ENCODE measurements at regions not wholly inside any gene's neighbourhood (a gene's known extent, or its start where the extent isn't known, plus 50 kb on each side); places are given as distances from the start of the nearest gene placed in this dataset.

GRCh38 chr18:40583671-40584070 lies 1371.4 kb upstream of the PIK3C3 start:
- no peak for DNase-seq

GRCh38 chr18:40582105-40582504 lies 1372.9 kb upstream of the PIK3C3 start:
- DNase-seq: no peak

- no peak for DNase-seq
Observed at GRCh38 chr18:40577981-40578365, 1377.1 kb upstream of the PIK3C3 start.

GRCh38 chr18:40577239-40577980 lies 1377.6 kb upstream of the PIK3C3 start:
- no peak for DNase-seq

GRCh38 chr18:40576507-40577115 lies 1378.4 kb upstream of the PIK3C3 start:
- DNase-seq: no peak

- DNase-seq: no peak
Observed at GRCh38 chr18:40570615-40571014, 1384.4 kb upstream of the PIK3C3 start.

- DNase-seq: no peak
Observed at GRCh38 chr18:40569605-40570004, 1385.4 kb upstream of the PIK3C3 start.

- DNase-seq: no peak
Observed at GRCh38 chr18:40566510-40566844, 1388.6 kb upstream of the PIK3C3 start.

GRCh38 chr18:40565805-40566509 lies 1389.1 kb upstream of the PIK3C3 start:
- no peak for DNase-seq

- DNase-seq: no peak
Observed at GRCh38 chr18:40559556-40559955, 1395.5 kb upstream of the PIK3C3 start.

GRCh38 chr18:40558706-40559392 lies 1396.2 kb upstream of the PIK3C3 start:
- no peak for DNase-seq

- no peak for DNase-seq
Observed at GRCh38 chr18:40555914-40556313, 1399.1 kb upstream of the PIK3C3 start.

GRCh38 chr18:40553029-40553428 lies 1402.0 kb upstream of the PIK3C3 start:
- DNase-seq: no peak

- no peak for DNase-seq
Observed at GRCh38 chr18:40546875-40547274, 1408.2 kb upstream of the PIK3C3 start.

GRCh38 chr18:40534723-40535122 lies 1420.3 kb upstream of the PIK3C3 start:
- no peak for DNase-seq

GRCh38 chr18:40532046-40532445 lies 1423.0 kb upstream of the PIK3C3 start:
- no peak for DNase-seq

GRCh38 chr18:40531051-40531450 lies 1424.0 kb upstream of the PIK3C3 start:
- no peak for DNase-seq

- DNase-seq: no peak
Observed at GRCh38 chr18:40529478-40529877, 1425.6 kb upstream of the PIK3C3 start.

- no peak for DNase-seq
Observed at GRCh38 chr18:40524881-40525280, 1430.2 kb upstream of the PIK3C3 start.

GRCh38 chr18:40523287-40523686 lies 1431.7 kb upstream of the PIK3C3 start:
- no peak for DNase-seq

GRCh38 chr18:40501026-40501425 lies 1454.0 kb upstream of the PIK3C3 start:
- no peak for DNase-seq

GRCh38 chr18:40494603-40495002 lies 1460.4 kb upstream of the PIK3C3 start:
- no peak for DNase-seq

GRCh38 chr18:40493316-40493715 lies 1461.7 kb upstream of the PIK3C3 start:
- no peak for DNase-seq

GRCh38 chr18:40489301-40489700 lies 1465.7 kb upstream of the PIK3C3 start:
- DNase-seq: no peak

Data from hematopoietic multipotent progenitor cell treated with erythropoietin and hydrocortisone succinate and interleukin-3 and kit ligand, for 8 days (in vitro differentiated cells).